ENCODE measurements at regions not wholly inside any gene's neighbourhood (a gene's known extent, or its start where the extent isn't known, plus 50 kb on each side); places are given as distances from the start of the nearest gene placed in this dataset.
"Not testable (repeated sequence)": the region's sequence is repeated elsewhere in the genome, so short reads cannot be mapped to it uniquely, and the experiment has no call there.

DNA sequence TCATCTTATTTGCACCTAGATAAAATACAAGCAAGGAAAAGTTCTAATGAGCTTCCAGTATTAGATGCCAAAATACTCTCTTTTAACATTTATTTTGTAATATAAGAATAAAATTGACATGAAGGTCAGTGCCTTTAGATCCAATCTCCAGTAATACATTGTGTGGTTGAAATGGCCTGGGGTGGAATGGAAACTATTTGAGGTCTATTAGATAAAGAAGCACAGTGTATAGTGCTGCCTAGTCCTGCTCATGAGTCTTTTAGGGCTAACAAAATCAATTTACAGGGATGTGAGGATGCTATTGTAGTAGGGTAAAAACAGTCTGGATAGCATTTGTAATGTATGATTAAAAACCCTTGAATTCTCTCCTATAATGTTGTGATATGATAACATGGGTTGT is 84.5 kb upstream of the ETV1 start:
- DNase-seq (ENCODE audit: low read depth in 1 of 2, low spot score in 1 of 2): no peak
- Histone ChIP-seq H3K27ac (replicated peaks) (no peak overlapping the region), H3K4me3 (replicated peaks; ENCODE audit: insufficient read depth, low read length) (no peak overlapping the region), H3K27me3 (ENCODE audit: insufficient read depth, poor library complexity, severe bottlenecking) (no peaks in the 10 kb centered on the region)
- TF ChIP-seq, protein P1, sequence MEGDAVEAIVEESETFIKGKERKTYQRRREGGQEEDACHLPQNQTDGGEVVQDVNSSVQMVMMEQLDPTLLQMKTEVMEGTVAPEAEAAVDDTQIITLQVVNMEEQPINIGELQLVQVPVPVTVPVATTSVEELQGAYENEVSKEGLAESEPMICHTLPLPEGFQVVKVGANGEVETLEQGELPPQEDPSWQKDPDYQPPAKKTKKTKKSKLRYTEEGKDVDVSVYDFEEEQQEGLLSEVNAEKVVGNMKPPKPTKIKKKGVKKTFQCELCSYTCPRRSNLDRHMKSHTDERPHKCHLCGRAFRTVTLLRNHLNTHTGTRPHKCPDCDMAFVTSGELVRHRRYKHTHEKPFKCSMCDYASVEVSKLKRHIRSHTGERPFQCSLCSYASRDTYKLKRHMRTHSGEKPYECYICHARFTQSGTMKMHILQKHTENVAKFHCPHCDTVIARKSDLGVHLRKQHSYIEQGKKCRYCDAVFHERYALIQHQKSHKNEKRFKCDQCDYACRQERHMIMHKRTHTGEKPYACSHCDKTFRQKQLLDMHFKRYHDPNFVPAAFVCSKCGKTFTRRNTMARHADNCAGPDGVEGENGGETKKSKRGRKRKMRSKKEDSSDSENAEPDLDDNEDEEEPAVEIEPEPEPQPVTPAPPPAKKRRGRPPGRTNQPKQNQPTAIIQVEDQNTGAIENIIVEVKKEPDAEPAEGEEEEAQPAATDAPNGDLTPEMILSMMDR (IDR thresholded peaks at IDR 0.05; ENCODE audit: insufficient read depth, low read length): no peak
- TF ChIP-seq REST (IDR thresholded peaks at IDR 0.05; ENCODE audit: insufficient replicate concordance, low read depth): no peak
- no peak for TF ChIP-seq GABPA (IDR thresholded peaks at IDR 0.05; ENCODE audit: low read depth)
- no peak for TF ChIP-seq SPI1 (IDR thresholded peaks at IDR 0.05; ENCODE audit: borderline replicate concordance, low read depth)
- no peak for TF ChIP-seq POLR2AphosphoS5 (IDR thresholded peaks at IDR 0.05; ENCODE audit: low read depth)

DNA sequence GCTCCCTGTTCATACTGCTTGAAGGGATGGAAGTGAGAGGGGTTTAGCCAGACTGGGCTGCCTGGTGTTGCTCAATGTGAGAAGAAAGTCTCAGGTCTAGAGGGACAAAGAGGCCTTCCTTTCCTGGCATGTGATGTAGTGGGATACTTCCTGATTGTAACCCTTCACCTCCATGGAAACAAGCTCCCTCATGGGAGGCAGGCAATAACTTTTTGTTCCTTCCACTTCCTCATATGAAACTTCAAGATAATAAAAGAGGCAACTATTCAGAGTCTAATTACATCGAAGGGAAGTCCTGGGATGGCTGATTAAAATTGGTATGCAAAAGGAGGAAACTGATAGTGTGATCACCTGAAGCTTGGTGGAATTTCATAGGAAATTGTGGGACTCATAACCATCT is 84.1 kb upstream of the ETV1 start:
- DNase-seq (ENCODE audit: low read depth in 1 of 2, low spot score in 1 of 2): no peak
- no peak for TF ChIP-seq POLR2AphosphoS5 (IDR thresholded peaks at IDR 0.05; ENCODE audit: low read depth)
- peak; percentile 57; the same call in 1 of the 2 replicates for TF ChIP-seq SPI1 (IDR thresholded peaks at IDR 0.05; ENCODE audit: borderline replicate concordance, low read depth)
- TF ChIP-seq GABPA (IDR thresholded peaks at IDR 0.05; ENCODE audit: low read depth): no peak
- TF ChIP-seq REST (IDR thresholded peaks at IDR 0.05; ENCODE audit: insufficient replicate concordance, low read depth): no peak
- TF ChIP-seq, protein P1 (IDR thresholded peaks at IDR 0.05; ENCODE audit: insufficient read depth, low read length): no peak
- Histone ChIP-seq H3K4me3 (replicated peaks; ENCODE audit: insufficient read depth, low read length) (no peak overlapping the region), H3K27me3 (ENCODE audit: insufficient read depth, poor library complexity, severe bottlenecking) (no peaks in the 10 kb centered on the region), H3K27ac (replicated peaks) (no peak overlapping the region)

DNA sequence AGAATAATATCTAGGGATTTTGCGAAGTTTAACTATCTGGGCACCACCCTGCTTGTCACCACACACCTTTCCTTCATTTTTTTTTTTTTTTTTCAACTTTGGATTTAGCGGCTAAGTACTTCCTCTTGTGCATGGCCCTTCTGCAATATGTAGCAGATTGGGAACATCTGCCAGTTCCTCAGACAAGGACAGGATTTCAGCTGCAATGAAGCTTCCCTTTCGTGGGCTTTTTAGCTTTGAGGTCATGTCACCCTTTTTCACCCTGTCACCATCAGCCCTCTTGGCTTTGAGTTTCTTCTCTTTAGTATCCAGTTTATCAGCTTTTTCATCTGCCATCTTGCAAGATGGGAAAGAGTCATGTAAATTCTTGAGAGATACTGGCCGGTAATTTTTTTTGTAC is 81.6 kb upstream of the ETV1 start:
- no peaks in the 10 kb centered on the region for H3K27me3 ChIP-seq (ENCODE audit: insufficient read depth, poor library complexity, severe bottlenecking)
- no peak overlapping the region for H3K27ac ChIP-seq (replicated peaks)
- DNase-seq (ENCODE audit: low read depth in 1 of 2, low spot score in 1 of 2): peak; percentile 32 to 76
- TF ChIP-seq POLR2AphosphoS5 (IDR thresholded peaks at IDR 0.05; ENCODE audit: low read depth): peak; percentile 57; the same call in 1 of the 2 replicates
- TF ChIP-seq SPI1 (IDR thresholded peaks at IDR 0.05; ENCODE audit: borderline replicate concordance, low read depth): peak; percentile 76; the same call in 1 of the 2 replicates
- TF ChIP-seq, protein P1 (IDR thresholded peaks at IDR 0.05; ENCODE audit: insufficient read depth, low read length): no peak
- no peak overlapping the region for H3K4me3 ChIP-seq (replicated peaks; ENCODE audit: insufficient read depth, low read length)

DNA sequence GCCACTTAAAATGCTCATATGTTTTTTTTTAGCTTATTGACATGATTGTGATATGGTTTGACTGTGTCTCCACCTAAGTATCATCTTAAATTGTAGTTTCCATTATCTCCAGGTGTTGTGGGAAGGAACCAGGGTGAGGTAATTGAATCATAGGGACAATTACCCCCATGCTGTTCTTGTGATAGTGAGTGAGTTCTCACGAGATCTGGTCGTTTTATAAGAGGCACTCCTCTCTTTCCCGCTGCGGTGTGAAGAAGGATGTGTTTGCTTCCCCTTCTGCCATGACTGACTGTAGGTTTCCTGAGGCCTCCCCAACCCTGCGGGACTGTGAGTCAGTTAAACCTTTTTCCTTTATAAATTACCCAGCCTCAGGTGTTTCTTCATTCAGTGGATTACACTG is 80.5 kb upstream of the ETV1 start:
- no peaks in the 10 kb centered on the region for H3K27me3 ChIP-seq (ENCODE audit: insufficient read depth, poor library complexity, severe bottlenecking)
- no peak for TF ChIP-seq GABPA (IDR thresholded peaks at IDR 0.05; ENCODE audit: low read depth)
- TF ChIP-seq, protein P1 (IDR thresholded peaks at IDR 0.05; ENCODE audit: insufficient read depth, low read length): no peak
- TF ChIP-seq REST (IDR thresholded peaks at IDR 0.05; ENCODE audit: insufficient replicate concordance, low read depth): no peak
- no peak for TF ChIP-seq SPI1 (IDR thresholded peaks at IDR 0.05; ENCODE audit: borderline replicate concordance, low read depth)
- TF ChIP-seq POLR2AphosphoS5 (IDR thresholded peaks at IDR 0.05; ENCODE audit: low read depth): no peak
- DNase-seq (ENCODE audit: low read depth in 1 of 2, low spot score in 1 of 2): peak; percentile 6 to 36
- no peak overlapping the region for H3K27ac ChIP-seq (replicated peaks)
- no peak overlapping the region for H3K4me3 ChIP-seq (replicated peaks; ENCODE audit: insufficient read depth, low read length)

- H3K4me3 ChIP-seq (replicated peaks; ENCODE audit: insufficient read depth, low read length); H3K27ac ChIP-seq (replicated peaks); H3K27me3 ChIP-seq (ENCODE audit: insufficient read depth, poor library complexity, severe bottlenecking); DNase-seq (ENCODE audit: low read depth in 1 of 2, low spot score in 1 of 2): not testable (repeated sequence)
These were observed 77.3 kb upstream of the ETV1 start for GRCh38 chr7:14066783-14067182.

Data from HL-60 (cell line).